ENCODE measurements at regions not wholly inside any gene's neighbourhood (a gene's known extent, or its start where the extent isn't known, plus 50 kb on each side); places are given as distances from the start of the nearest gene placed in this dataset.
"Not testable (repeated sequence)": the region's sequence is repeated elsewhere in the genome, so short reads cannot be mapped to it uniquely, and the experiment has no call there.

- DNase-seq (ENCODE audit: low read depth in 2 of 2, low spot score in 1 of 2): no peak
Measured at GRCh38 chr6:120272038-120272437, 922.5 kb upstream of the MAN1A1 start.

GRCh38 chr6:120268256-120268655 is 918.7 kb upstream of the MAN1A1 start:
- DNase-seq (ENCODE audit: low read depth in 2 of 2, low spot score in 1 of 2): not testable (repeated sequence)

- DNase-seq (ENCODE audit: low read depth in 2 of 2, low spot score in 1 of 2): no peak
Measured at GRCh38 chr6:120262354-120262753, 912.8 kb upstream of the MAN1A1 start.

GRCh38 chr6:120260636-120261035 is 911.1 kb upstream of the MAN1A1 start:
- no peak for DNase-seq (ENCODE audit: low read depth in 2 of 2, low spot score in 1 of 2)

DNA sequence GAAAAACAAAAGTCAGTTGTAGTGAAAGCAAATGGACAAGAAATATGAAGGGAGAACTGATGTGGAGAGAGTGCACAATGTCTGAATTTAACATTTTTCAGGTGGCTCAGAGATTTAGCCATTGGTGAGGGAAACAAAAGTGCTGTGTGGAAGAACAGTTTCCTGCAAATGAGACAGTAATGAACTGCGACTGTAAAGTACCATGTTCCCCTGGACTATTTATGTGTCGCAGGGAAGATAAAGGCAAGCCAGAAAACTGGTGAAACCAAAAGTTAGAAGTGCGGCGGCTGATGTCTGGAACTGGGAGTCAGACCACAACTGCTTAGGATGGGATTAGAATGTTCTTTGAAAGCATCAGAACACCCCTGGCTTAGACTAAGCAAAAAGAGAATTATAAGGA is 905.1 kb upstream of the MAN1A1 start:
- no peak for DNase-seq (ENCODE audit: low read depth in 2 of 2, low spot score in 1 of 2)

DNA sequence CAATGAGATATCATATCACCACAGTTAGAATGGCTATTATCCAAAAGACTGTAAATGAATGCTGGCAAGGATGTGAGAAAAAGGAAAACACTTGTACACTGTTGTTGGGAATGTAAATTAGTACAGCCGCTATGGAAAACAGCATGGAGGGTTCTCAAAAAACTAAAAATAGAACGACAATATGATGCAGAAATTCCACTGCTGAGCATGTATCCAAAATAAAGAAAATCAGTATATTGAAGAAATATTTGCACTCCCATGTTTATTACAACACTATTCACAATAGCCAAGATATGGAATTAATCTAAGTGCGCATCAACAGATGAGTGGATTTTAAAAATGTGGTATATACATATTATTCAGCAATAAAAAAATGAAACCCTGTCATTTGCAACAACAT is 898.9 kb upstream of the MAN1A1 start:
- DNase-seq (ENCODE audit: low read depth in 2 of 2, low spot score in 1 of 2): no peak

DNA sequence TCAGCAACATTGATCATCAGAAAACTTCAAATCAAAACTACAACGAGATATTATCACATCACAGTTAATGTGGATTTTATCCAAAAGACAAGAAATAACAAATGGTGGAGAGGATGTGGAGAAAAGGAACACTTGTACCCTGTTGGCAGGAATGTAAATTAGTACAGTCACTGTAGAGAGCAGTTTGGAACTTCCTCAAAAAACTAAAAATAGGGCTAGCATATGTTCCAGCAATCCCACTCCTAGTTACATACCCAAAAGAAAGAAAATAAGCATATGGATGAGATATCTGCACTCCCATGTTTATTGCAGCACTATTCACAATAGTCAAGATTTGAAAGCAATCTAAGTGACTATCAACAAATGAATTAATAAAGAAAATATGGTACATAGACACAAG is 887.7 kb upstream of the MAN1A1 start:
- DNase-seq (ENCODE audit: low read depth in 2 of 2, low spot score in 1 of 2): no peak

- no peak for DNase-seq (ENCODE audit: low read depth in 2 of 2, low spot score in 1 of 2)
Measured at GRCh38 chr6:120230008-120230407, 880.4 kb upstream of the MAN1A1 start.

DNA sequence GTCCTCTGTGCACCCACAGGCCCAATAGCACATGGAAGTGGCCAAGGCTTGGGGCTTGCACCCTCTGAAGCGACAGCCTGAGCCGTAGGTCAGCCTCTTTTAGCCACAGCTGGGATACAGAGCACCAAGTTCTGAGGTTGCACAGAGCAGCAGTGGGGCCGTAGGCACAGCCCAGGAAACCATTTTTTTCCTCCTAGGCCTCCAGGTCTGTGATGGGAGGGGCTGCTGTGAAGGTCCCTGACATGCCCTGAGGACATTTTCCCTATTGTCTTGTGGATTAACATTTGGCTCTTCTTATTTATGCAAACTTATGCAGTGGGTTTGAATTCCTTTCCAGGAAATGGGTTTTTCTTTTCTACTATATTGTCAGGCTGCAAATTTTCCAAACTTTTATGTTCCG is 878.7 kb upstream of the MAN1A1 start:
- DNase-seq (ENCODE audit: low read depth in 2 of 2, low spot score in 1 of 2): no peak

- DNase-seq (ENCODE audit: low read depth in 2 of 2, low spot score in 1 of 2): no peak
Measured at GRCh38 chr6:120219339-120219738, 869.8 kb upstream of the MAN1A1 start.

- DNase-seq (ENCODE audit: low read depth in 2 of 2, low spot score in 1 of 2): no peak
Measured at GRCh38 chr6:120214088-120214499, 864.5 kb upstream of the MAN1A1 start.

DNA sequence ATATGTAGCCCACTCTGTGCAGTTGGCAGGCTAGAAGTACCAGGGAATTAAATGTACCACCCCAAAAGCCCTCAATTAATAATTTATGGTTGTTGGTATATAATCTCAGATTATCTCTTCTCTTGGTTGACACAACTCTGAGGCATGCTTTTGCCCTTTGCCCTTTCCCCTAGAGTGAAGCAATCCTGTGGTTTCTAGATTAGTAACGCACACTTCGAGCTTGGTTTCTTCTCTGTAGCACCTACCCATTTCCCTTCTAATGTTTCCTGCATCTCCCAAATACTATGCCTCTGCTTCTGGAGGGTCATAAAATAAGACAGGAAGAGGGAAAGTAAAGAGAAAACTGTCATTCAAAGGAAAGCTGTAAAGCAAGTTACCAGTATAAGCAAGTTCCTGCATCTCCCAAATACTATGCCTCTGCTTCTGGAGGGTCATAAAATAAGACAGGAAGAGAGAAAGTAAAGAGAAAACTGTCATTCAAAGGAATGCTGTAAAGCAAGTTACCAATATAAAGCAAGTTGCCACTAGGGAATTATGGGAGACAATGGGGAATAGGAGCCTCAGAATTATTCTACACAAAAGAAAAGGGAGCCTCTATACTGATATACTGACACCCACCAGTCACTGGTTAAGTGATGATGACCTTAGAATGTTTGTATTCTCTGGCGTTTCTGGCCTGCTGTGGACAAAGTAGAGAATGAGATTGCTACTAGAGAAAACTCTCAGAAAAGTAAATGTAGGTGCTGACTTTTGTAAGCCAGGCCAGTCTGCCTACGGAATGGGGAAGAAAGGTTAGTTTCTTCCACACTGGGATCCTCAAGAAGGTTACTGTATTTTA is 862.6 kb upstream of the MAN1A1 start:
- no peak for DNase-seq (ENCODE audit: low read depth in 2 of 2, low spot score in 1 of 2)

DNA sequence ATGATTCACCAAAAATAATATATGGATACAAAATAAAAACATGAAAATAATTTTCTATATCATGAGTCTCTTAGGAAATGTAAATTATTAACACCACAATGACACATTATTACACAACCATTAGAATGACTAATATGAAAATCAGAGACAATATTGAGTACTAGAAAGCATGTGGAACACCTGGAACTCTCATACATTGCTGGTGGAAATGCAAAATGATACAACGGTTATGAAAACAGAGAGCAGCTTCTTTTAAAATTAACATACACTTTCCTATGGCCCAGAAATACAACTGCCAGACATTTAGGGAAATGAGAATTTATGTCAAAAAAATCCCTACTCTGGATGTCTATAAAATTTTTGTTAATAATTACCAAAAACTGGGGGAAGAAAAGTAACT is 853.3 kb upstream of the MAN1A1 start:
- no peak for DNase-seq (ENCODE audit: low read depth in 2 of 2, low spot score in 1 of 2)

- no peak for DNase-seq (ENCODE audit: low read depth in 2 of 2, low spot score in 1 of 2)
Measured at GRCh38 chr6:120200853-120201252, 851.3 kb upstream of the MAN1A1 start.

DNA sequence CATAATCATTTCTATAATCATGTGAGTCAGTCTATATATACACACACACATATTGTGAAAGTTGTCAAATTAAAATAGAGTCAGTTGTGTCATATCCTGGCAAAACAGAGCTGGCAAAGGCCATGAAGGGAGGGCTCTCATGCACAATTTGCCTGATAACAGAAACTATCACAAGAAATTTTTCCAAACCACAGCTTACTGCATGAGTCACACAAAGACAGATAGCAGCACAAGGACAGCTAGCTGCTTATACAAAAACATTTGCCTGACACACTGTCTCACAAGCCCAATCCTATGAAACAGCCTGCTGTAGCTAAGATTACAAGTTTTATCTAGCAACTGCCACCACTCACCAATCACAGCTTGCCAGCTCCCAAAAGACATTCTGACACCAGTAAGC is 848.5 kb upstream of the MAN1A1 start:
- DNase-seq (ENCODE audit: low read depth in 2 of 2, low spot score in 1 of 2): no peak

GRCh38 chr6:120186080-120186479 is 836.5 kb upstream of the MAN1A1 start:
- DNase-seq (ENCODE audit: low read depth in 2 of 2, low spot score in 1 of 2): no peak

- DNase-seq (ENCODE audit: low read depth in 2 of 2, low spot score in 1 of 2): no peak
Measured at GRCh38 chr6:120173250-120173649, 823.7 kb upstream of the MAN1A1 start.

- no peak for DNase-seq (ENCODE audit: low read depth in 2 of 2, low spot score in 1 of 2)
Measured at GRCh38 chr6:120164531-120164930, 815.0 kb upstream of the MAN1A1 start.

DNA sequence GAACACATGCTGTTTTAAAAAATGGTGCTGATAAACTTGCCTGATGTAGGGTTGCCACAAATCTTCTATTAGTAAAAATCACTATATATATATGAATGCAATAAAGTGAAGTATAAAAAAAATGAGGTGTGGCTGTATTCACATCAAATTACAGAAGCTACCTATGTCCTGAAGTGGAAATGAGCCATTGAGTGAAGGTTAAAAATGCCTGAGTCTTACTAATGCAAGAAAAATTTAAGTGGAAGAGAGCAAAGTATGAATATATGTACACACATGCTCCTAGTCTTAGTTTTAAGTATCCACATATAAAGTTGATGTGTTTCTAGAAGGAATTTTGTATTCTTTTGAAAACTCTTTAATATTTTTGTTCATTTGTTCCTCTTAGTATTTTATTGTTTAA is 808.3 kb upstream of the MAN1A1 start:
- no peak for DNase-seq (ENCODE audit: low read depth in 2 of 2, low spot score in 1 of 2)

DNA sequence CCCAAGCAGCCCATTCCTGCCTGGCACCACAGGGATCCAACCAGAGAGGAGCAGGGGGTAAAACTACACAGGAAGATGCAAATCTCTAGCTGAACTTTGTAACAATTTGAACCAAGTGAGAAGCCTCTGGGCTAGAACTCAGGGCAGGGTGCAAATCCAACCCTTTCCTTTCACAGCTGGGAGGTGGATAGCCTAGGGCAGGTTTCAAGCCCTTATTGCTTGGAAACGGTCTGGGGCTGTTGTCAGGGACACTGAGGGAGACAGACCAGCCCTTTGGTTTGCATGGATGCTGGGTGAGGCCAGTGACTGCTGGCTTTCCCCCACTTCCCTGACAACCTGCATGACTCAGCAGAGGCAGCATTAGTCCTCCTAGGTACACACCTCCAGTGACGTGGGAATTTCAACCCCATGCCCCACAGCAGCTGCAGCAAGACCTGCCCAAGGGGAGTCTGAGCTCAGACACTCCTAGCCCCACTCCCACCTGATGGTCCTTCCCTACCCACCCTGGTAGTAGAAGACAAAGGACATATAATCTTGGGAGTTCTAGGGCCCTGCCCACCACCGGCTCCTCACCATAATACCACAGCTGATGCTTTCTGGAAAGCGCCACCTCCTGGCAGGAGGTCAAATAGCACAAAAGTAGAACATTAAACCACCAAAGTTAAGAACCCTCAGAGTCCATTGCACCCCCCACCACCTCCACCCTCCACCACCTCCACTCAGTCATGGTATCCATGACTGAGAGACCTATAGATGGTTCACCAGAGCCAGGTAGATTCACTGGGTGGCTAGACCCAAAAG is 797.7 kb upstream of the MAN1A1 start:
- DNase-seq (ENCODE audit: low read depth in 2 of 2, low spot score in 1 of 2): no peak

- DNase-seq (ENCODE audit: low read depth in 2 of 2, low spot score in 1 of 2): no peak
Measured at GRCh38 chr6:120141601-120142000, 792.0 kb upstream of the MAN1A1 start.

- no peak for DNase-seq (ENCODE audit: low read depth in 2 of 2, low spot score in 1 of 2)
Measured at GRCh38 chr6:120137492-120137891, 787.9 kb upstream of the MAN1A1 start.
